Renal cortex interstitium (tissue), 11 donors: ENCODE measurements at regions not wholly inside any gene's neighbourhood (a gene's known extent, or its start where the extent isn't known, plus 50 kb on each side); places are given as distances from the start of the nearest gene placed in this dataset.
A peak's percentile ranks its signal among the peaks of the same experiment; 100 is the strongest.
"Not testable (repeated sequence)": the region's sequence is repeated elsewhere in the genome, so short reads cannot be mapped to it uniquely, and the experiment has no call there.

Experiments used
- DNase-seq, 11 donors: peaks; one replicate each; pipeline ENCODE4 v3.0.0-alpha.2; 2013; ENCODE audit warnings: low read depth in 9 of 11, low spot score in 4 of 11; ENCODE audit errors: extremely low read depth in 1 of 11

GRCh38 chr4:187131826-187132225 is 408.2 kb upstream of the FAT1 start:
- DNase-seq: not testable (repeated sequence)

DNA sequence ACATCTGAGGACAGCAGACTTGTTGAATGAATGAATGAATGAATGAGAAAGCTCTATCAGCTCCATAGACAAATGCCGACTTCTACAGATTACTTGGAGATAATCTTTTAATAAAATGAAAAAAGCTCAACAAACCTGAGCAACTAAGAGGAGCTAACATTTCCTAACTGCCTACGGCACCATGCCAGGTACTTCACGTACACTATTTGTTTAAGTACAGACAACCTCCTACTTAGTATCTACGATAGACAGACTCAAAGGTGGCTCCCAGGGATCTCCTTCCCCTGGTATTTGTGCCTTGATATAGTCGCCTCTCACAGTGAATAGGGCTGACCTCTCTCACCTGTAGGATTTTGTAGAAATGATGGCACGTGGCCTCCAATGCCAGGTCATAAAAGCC is 412.2 kb upstream of the FAT1 start:
- DNase-seq: no peak

GRCh38 chr4:187139141-187139540 is 415.5 kb upstream of the FAT1 start:
- no peak for DNase-seq

GRCh38 chr4:187141101-187141500 is 417.4 kb upstream of the FAT1 start:
- DNase-seq: no peak

GRCh38 chr4:187149229-187149945 is 425.7 kb upstream of the FAT1 start:
- no peak for DNase-seq

- DNase-seq: no peak
Observed at GRCh38 chr4:187157380-187157958, 433.8 kb upstream of the FAT1 start.

GRCh38 chr4:187158003-187158402 is 434.3 kb upstream of the FAT1 start:
- no peak for DNase-seq

- DNase-seq: no peak
Observed at GRCh38 chr4:187160486-187160885, 436.8 kb upstream of the FAT1 start.

GRCh38 chr4:187166886-187167512 is 443.3 kb upstream of the FAT1 start:
- no peak for DNase-seq

GRCh38 chr4:187171706-187172339 is 448.2 kb upstream of the FAT1 start:
- no peak for DNase-seq

DNA sequence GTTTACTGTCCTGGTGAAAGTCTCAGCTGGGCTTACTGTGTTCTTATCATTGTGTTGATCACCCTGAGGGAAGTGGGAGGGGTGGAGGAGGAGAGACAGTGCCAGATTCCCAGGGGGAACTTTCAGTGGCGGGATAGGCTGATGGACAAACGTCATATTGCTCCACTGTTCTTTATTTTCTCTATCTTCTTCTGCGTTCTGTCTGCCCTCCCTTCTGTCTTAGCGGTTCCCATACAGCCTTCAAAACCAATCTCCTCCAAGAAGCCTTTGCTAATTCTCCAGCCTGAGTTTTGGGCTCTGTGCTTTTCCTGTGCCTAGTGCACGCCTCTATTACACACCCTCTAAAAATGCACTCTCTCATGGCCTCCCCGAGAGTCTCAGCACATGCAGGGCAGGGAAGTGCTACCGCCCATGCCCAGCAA is 448.7 kb upstream of the FAT1 start:
- no peak for DNase-seq

- DNase-seq: no peak
Observed at GRCh38 chr4:187174749-187175148, 451.1 kb upstream of the FAT1 start.

DNA sequence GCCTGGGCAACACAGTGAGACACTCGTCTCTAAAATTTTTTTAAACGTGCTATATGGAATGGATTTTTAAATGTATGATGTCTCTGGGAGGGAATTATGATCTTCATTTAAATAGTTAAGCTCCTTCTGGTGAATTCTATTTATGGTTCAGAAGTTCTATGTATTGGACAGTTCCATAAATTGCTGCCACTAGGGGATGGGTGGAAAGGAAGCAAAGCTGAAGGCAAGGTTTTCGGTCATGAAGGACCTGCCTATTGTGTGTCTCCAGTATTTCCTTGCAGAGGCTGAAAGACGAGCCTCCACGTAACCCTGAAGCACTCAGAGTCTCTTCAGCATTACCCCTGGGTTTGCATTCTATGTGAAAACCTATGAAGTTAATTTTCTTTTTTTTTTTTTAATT is 451.5 kb upstream of the FAT1 start:
- DNase-seq: no peak

DNA sequence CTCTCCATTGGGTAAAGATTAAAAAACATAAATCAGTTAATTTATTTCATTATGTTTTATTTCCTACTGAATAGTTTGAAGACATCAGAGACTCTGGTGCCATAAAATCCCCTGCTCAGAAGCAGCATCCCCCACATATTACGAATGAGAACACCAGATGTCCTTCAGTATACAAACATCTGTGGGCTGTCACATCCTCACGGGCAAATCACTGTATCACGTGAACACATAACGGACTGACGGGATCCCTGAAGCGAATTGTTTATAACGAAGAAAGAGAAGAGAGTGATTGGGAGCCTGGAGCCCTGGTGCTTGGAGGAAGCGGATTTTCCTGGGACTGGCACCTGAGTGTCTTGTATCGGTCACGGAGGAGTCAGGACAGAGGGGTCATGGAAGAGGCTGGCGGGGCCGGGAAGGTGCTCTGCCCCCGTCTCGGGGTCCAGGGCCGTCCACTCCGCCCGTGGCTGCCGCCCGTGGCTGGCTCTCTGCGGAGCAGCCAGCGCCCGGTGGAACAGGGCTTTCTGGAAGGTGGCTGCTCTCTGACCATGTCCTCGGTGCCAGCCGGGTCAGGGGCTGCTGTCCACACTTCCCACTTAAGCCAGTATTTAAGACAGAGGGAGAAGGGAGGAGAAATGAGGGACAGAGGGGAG is 452.7 kb upstream of the FAT1 start:
- DNase-seq: peak in 6 of 11 donors; percentile 31 to 64 (median 38)

DNA sequence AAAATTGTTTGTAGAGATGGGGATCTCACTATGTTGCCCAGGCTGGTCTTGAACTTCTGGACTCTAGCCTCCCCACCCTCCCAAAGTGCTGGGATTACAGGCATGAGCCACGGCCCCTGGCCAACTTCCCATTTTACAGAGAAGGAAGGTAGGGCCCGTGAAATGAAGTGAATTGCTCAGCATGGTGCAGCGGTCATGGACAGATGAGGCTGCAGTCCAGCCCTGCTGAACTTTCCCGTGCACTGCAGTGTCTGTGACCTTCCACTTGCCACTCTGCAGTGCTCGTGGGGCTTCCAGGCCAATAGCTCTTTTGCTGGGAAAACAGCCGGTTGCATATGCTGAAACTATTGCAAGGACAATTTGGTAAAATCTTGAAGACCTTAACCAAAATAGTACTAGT is 454.4 kb upstream of the FAT1 start:
- no peak for DNase-seq

DNA sequence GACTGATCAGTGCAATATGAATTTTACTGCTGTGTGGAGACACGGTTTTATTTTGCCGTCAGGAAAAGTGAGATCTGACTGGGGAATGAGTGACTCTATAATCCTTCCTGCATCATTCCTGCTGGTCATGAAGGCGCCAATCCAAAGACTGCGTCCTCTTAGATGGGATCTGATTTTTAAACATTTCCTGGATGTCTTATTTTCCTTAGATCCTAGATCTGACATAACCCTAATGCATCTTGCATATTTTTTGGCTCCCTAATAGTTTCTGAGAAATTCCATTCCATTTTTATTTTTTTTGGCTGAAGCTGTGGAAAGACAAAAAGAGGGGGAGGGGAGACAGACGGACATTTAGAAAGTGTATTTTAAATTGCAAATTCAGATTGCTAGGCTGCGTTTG is 454.9 kb upstream of the FAT1 start:
- DNase-seq: no peak

GRCh38 chr4:187179086-187180058 is 455.7 kb upstream of the FAT1 start:
- no peak for DNase-seq

GRCh38 chr4:187181054-187181453 is 457.4 kb upstream of the FAT1 start:
- no peak for DNase-seq

GRCh38 chr4:187183346-187183745 is 459.7 kb upstream of the FAT1 start:
- DNase-seq: no peak
